ENCODE measurements at regions not wholly inside any gene's neighbourhood (a gene's known extent, or its start where the extent isn't known, plus 50 kb on each side); places are given as distances from the start of the nearest gene placed in this dataset.

- DNase-seq (ENCODE audit: low read depth): no peak
- TF ChIP-seq CTCF (IDR thresholded peaks at IDR 0.05; ENCODE audit: low read length, missing control alignments): no peak
- no peak overlapping the region for H3K4me3 ChIP-seq (replicated peaks; ENCODE audit: low read depth, low read length)
Observed at GRCh38 chr1:5651473-5651872, 340.8 kb downstream of the NPHP4 start.

DNA sequence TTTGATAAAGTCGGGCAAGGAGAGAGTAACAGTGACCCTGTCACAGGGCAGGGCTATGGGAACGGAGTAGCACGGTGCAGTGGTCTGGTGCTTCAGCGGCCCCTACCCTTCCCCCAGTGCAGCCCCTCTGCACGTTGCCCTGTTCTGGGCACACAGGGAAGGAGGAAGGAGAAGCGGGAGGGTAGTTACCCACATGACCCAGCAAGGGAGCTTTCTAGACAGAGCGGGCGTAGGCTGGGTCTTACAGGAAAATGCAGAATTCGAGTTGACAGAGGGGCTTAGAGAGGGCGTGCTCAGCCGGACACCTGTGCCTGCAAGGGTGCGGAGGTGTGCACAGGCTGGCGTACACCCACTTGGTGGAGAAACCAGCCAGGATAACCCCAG lies 341.2 kb downstream of the NPHP4 start:
- no peak for DNase-seq (ENCODE audit: low read depth)
- no peak for TF ChIP-seq CTCF (IDR thresholded peaks at IDR 0.05; ENCODE audit: low read length, missing control alignments)
- H3K4me3 ChIP-seq (replicated peaks; ENCODE audit: low read depth, low read length): no peak overlapping the region

DNA sequence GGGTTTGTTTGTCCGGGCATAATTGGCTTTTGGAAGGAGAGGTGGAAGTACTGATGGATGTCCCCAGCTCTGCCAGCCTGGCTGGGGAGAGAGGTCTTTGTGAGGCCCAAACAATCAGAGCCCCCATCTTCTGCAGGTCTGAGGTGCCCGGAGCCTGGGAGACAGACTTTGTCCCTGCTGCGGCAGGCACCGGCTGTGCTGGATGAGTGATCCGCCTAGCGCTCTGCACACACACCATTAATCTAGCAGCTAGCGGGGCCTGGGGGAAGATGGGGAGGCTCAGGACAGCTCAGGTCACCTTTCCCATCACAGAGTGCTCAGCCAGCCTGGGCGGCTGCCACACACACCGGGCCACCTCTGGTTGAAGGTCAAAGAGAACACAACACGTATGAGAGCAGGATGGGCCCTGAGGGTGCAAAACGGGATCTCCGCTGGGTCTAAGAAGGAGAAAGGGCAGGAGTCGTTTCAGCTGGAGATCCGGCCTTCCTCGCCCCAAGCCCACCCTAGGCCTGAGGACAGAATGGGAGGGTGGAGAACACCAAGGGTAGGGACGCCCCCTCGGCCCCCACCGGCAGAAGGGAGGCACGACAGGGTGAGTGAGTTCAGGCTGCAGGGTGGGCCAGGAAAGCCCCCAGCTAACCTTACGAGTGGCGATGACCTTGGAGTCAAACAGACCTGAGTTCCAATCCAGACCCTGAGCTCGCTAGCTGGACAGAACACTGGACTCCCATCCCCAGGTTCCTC lies 341.8 kb downstream of the NPHP4 start:
- no peak for DNase-seq (ENCODE audit: low read depth)
- H3K4me3 ChIP-seq (replicated peaks; ENCODE audit: low read depth, low read length): no peak overlapping the region
- TF ChIP-seq CTCF (IDR thresholded peaks at IDR 0.05; ENCODE audit: low read length, missing control alignments): no peak

DNA sequence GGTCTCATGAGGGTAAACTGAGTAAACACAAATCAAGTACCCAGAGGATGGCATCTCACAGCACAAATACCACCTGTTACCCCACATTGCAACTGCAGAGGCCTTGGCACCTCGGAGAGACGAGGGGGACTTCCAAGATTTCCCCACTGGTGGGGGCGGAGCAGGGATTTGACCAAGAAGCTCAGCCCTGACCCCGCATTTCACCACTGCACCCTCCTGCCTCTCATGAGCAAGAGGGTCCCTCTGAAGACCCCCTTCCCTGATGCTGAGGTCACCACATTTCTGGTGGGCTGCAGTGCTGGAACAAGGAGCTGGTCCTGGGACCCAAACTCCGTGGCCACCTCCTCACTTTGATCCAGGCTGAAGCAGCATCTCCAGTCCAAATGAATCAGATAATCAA lies 342.4 kb downstream of the NPHP4 start:
- DNase-seq (ENCODE audit: low read depth): no peak
- no peak for TF ChIP-seq CTCF (IDR thresholded peaks at IDR 0.05; ENCODE audit: low read length, missing control alignments)
- no peak overlapping the region for H3K4me3 ChIP-seq (replicated peaks; ENCODE audit: low read depth, low read length)

DNA sequence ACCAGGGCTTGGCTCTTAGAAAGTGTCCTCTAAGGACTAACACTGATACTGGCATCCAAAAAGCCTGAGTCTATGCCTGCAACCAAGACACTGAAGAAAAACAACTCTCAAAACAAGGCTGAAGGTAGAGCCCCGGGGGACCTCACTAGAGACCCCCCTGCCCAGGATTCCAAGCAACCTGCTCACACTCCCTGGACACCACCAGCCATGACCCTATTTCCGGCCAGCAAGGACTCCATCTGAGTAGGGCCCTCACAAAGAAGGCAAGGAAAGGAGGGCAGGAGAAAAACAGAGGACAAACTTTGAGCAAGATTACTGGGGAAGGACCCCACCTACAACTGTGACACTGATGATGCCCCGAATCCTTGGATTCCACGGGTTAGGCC lies 343.1 kb downstream of the NPHP4 start:
- no peak overlapping the region for H3K4me3 ChIP-seq (replicated peaks; ENCODE audit: low read depth, low read length)
- no peak for TF ChIP-seq CTCF (IDR thresholded peaks at IDR 0.05; ENCODE audit: low read length, missing control alignments)
- no peak for DNase-seq (ENCODE audit: low read depth)

DNA sequence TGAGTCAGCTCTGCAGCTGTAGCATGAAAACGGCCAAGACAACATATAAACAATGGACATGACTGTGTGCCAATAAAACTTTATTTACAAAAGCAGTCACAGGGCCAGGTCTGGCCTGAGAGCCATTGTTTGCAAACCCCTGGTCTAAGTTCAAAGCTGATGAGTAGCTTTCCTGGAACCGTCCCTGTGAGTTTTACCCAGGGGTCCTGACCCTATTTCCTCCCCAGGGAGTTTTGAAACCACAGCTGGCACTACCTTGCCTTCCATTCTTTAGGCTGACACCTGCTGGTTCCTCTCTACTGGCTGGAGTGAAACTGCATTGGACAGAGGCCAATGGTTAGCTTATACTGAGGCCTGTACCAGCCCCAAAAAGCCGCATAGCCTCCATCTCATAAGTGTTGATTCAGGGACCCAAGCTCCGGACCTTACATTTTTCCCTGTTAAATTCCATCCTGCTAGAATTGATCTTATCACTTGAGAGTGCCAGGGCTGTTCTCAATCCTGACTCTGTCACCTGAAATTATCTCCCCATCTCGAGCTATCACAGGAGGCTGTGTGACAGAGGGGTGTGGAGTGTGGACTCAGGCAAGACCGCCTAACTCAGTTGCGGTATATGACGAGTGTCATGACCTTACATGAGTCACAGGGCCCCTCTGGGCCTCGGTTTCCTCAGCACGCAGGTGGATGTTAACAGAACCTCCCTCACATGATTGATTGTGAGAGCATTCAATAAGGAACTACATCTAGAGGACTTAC lies 343.6 kb downstream of the NPHP4 start:
- no peak for DNase-seq (ENCODE audit: low read depth)
- TF ChIP-seq CTCF (IDR thresholded peaks at IDR 0.05; ENCODE audit: low read length, missing control alignments): no peak
- no peak overlapping the region for H3K4me3 ChIP-seq (replicated peaks; ENCODE audit: low read depth, low read length)

Measured in fibroblast of pulmonary artery (primary cell).